Right lung (tissue), 2 donors: ENCODE measurements at regions not wholly inside any gene's neighbourhood (a gene's known extent, or its start where the extent isn't known, plus 50 kb on each side); places are given as distances from the start of the nearest gene placed in this dataset.
"Not testable (repeated sequence)": the region's sequence is repeated elsewhere in the genome, so short reads cannot be mapped to it uniquely, and the experiment has no call there.

ENCODE experiments used
- DNase-seq, 2 donors: peaks; one replicate each; pipeline ENCODE4 v3.0.0-alpha.2; 2013

DNA sequence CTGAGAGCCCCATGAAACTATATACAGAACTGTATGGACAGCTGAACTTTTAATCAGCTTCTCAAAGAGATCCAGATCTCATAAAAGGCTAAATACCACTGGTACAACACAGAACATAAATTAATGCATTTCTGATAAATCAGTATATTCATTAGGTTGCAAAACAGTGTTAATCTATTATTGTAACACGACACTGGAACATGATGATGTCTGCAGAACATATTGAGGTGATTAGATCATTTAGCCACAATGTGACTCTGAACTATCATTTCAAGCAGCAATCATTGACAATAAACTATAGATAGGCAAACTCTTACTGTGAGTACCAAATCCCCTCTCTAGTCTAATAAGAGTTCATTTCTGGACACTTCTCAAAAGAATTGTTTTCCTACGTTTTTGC is 50.3 kb downstream of the GASK1B start:
- DNase-seq: no peak

DNA sequence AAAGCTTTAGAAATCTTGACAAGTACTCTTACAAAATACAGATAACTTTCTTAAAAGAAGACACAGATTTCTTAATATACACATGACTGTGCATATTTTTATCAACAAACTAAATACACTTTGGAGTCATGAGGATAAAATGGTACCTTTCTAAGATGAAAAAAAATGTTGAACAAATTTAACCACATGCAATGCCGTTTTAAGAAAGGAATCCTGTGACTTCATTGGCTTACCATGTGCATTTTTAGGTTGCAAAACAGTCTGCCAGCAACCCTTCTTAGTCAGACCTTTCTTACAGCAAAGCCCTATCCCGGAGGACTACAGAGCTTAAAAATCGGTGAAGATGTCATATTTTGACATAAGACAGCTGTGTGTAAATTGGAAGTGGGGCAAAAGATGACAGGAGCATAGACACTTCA is 51.7 kb downstream of the GASK1B start:
- peak in 1 of 2 donors; percentile 49 for DNase-seq

GRCh38 chr4:158120645-158121151 is 52.1 kb downstream of the GASK1B start:
- peak; percentile 58 to 69 for DNase-seq

GRCh38 chr4:158112611-158113010 is 60.2 kb downstream of the GASK1B start:
- no peak for DNase-seq

- no peak for DNase-seq
Observed at GRCh38 chr4:158111241-158111640, 61.6 kb downstream of the GASK1B start.

GRCh38 chr4:158102904-158103303 is 69.9 kb downstream of the GASK1B start:
- DNase-seq: no peak

GRCh38 chr4:158099686-158100085 is 73.1 kb downstream of the GASK1B start:
- no peak for DNase-seq

- DNase-seq: no peak
Observed at GRCh38 chr4:158098802-158099201, 74.0 kb downstream of the GASK1B start.

DNA sequence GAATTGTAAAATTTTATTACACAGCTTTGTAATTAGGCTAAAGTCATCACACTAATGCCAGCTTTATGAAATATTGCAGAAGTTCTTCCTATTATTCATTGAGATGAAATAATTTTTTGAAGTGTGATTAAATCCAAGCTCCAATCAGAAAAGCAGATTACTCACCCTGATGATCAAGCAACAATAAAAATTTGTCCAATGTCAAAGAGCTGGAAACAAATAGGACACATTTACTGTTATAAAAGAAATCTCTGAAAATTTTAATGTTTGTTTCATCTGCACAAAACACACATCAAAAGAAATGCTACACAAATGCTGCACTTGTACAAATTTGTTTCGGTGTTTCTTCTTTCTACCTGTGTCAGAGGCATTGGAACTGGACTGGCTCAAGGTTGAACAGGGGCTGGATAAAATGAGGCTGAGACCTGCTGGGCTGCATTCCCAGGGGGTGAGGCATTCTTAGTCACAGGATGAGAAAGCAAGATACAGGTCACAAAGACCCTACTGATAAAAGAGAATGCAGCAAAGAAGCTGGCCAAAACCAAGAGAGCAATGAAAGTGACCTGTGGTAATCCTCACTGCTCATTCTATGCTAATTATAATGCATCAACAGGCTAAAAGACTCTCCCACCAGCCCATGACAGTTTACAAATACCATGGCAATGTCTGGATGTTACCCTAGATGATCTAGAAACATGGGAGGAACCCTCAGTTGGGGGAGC is 78.3 kb downstream of the GASK1B start:
- no peak for DNase-seq

DNA sequence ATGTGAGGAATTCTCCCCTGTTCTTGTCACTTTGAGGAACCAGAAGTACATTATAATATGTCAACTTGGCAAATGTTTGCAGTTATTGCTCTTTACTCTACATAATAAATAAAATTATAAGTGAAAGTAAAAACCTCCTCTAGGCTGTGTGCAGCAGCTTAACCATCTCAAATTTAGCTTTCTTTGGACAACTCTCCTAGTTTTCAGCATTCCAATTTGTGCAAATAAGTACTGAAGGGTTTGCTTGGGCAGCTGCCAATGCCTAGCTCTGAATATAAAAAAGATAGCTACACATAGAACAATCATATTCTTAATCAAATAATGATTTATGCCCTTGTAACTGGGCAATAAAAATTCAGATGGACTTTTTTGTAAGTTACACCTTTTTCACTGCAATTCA is 82.5 kb downstream of the GASK1B start:
- DNase-seq: peak; percentile 15 to 23

- DNase-seq: not testable (repeated sequence)
Observed at GRCh38 chr4:158089897-158090296, 82.9 kb downstream of the GASK1B start.

DNA sequence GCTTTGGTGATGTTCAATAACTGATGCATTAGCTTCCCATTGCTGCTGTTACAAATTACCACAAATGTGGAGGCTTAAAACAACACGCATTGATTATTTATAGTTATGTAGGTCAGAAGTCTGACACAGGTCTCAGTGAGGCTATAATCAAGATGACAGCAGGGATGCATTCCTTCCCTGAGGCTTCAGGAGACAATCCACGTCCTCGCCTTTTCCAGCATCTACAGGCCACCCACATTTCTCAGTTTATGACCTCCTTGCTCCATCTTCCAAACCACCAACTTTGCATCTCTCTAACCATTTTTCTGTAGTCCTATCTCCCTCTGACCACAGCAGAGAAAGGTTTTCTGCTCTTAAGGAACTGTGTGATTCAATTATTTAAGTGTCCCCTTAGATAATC is 92.5 kb downstream of the GASK1B start:
- no peak for DNase-seq

- no peak for DNase-seq
Observed at GRCh38 chr4:158079661-158080060, 93.2 kb downstream of the GASK1B start.

DNA sequence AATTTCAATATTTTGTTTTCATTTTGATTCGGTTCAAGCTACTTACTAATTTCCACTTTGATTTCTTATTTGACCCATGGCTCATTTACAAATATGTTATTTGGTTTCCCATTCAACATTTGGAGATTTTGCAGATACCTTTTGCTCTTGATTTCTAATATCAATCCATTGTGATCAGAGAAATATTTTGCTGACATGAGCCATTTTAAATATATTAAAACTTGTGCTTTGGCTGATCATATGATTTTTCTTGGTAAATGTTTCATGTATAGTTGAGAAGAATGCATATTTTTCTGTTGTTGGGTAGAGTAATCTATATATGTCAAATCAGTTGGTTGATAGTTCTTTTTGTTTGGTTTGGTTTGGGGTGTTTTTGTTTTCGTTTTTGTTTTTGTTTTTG is 95.0 kb downstream of the GASK1B start:
- DNase-seq: no peak

GRCh38 chr4:158074851-158075250 is 98.0 kb downstream of the GASK1B start:
- DNase-seq: no peak

DNA sequence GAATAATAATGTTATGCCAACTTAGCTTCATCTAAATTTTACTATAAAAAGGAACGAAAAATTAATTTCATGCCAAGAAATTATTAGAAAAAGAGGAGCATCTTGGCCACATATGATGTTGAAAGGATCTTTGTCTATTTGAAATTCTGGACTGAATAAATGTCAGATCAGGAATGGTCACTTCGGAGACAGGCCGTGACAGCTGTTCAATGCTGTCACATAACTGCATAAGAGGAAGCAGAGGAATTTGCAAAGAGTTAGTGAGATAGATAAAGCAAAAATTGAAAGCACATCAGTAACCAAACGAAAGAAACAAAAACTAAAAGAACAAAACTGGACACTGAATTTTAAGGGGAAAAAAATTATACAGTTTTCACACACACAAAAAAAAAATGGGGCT is 100.9 kb downstream of the GASK1B start:
- no peak for DNase-seq

GRCh38 chr4:158068068-158068467 is 104.8 kb downstream of the GASK1B start:
- no peak for DNase-seq

- DNase-seq: no peak
Observed at GRCh38 chr4:158067646-158068045, 105.2 kb downstream of the GASK1B start.

DNA sequence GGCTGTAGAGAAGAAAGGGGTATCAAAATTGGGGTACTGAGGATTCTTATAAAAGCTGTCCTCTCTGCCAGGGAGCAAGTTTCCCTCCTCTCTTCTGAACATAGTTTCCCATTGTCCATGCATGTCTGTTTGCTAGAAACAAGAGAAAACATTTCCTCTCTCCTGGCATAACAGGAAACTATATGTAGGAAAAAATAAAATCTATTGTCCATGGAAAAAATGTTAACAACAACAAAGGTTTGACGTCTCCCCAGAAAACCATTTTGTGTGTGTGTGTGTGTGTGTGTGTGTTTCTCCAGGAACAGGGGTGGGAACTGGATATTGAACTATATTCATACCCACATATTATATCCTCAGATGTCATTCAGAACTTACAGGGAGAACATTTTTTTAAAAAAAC is 107.2 kb downstream of the GASK1B start:
- no peak for DNase-seq

GRCh38 chr4:158065176-158065575 is 107.6 kb downstream of the GASK1B start:
- no peak for DNase-seq

GRCh38 chr4:158056689-158057245 is 116.1 kb downstream of the GASK1B start:
- DNase-seq: no peak

- DNase-seq: no peak
Observed at GRCh38 chr4:158055668-158056067, 117.2 kb downstream of the GASK1B start.

DNA sequence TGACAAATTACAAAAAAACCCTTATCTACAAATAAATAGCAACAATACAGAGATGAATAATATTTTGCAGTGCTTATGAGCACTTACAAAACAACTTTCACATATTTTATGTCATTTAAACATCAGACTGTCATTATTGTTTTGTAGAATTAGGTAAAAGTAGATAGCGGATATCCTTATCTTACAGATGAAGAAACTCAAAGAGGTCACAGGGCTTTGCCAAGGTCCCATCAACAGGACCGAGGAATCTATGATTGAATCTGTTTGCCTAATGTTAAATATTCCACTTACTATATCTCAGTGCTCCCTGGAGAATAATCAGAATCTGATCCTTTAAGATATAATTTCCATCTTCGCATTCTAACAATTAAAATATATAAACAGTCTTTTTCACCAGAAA is 119.0 kb downstream of the GASK1B start:
- DNase-seq: no peak

GRCh38 chr4:158053086-158053485 is 119.7 kb downstream of the GASK1B start:
- no peak for DNase-seq
